Gastroesophageal sphincter (tissue), 3 donors: ENCODE measurements at regions not wholly inside any gene's neighbourhood (a gene's known extent, or its start where the extent isn't known, plus 50 kb on each side); places are given as distances from the start of the nearest gene placed in this dataset.

Source experiments
- CTCF ChIP-seq, 4 experiments: fragments of 200-600 bp in 2 of 4; fragments of 450-650 bp in 2 of 4; sonication (generic) in 1 of 4; IDR thresholded peaks; one replicate each; pipeline ENCODE4 v1.5.1; 2017 to 2019; ENCODE audit warnings: antibody characterized with exemption in 4 of 4, mild to moderate bottlenecking in 2 of 4, moderate library complexity in 2 of 4
- EP300 ChIP-seq: sonication (generic); formaldehyde crosslinking; IDR thresholded peaks from one replicate; pipeline ENCODE4 v1.6.1; 2017; ENCODE audit warnings: antibody characterized with exemption, mild to moderate bottlenecking
- POLR2A ChIP-seq, 2 donors: fragments of 450-650 bp; IDR thresholded peaks; one replicate each; pipeline ENCODE4 v1.6.1; 2017; ENCODE audit warnings: antibody characterized with exemption in 2 of 2, mild to moderate bottlenecking in 2 of 2, moderate library complexity in 1 of 2
- POLR2AphosphoS5 ChIP-seq: sonication (generic); formaldehyde crosslinking; IDR thresholded peaks from one replicate; pipeline ENCODE4 v1.6.1; 2017; ENCODE audit warnings: antibody characterized with exemption

- TF ChIP-seq CTCF (IDR thresholded peaks at IDR 0.05) (no peak), POLR2AphosphoS5 (no peak), EP300 (no peak), POLR2A (IDR thresholded peaks at IDR 0.05) (no peak)
Observed at GRCh38 chr7:115085421-115085820, 163.5 kb downstream of the MDFIC start.
